GM12892 (cell line): ENCODE measurements at regions not wholly inside any gene's neighbourhood (a gene's known extent, or its start where the extent isn't known, plus 50 kb on each side); places are given as distances from the start of the nearest gene placed in this dataset.

ENCODE experiments used
- POLR2AphosphoS5 ChIP-seq: IDR thresholded peaks from 2 replicates; pipeline ENCODE4 v1.6.1; 2011; ENCODE audit warnings: low read depth, low read length, control low read depth
- TAF1 ChIP-seq: IDR thresholded peaks from 2 replicates; pipeline ENCODE4 v1.6.1; 2011; ENCODE audit warnings: low read depth, mild to moderate bottlenecking, control low read depth, low read length, borderline replicate concordance

DNA sequence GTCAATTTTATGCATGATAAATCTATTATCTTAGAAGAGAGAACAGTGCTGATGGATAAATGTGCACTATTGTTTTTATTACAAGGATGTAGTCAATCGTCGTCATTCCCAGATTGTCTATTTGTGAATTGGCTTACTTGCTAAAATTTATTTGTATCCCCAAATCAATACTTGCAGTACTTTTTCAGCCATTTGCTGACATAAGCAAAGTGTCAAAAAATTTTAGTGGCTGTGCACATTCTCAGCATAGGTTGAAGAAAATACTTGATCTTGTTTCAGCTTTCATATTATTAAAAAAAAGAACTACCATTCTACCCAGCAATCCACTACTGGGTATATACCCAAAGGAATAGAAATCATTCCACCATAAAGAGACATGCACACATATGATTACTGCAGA lies 477.9 kb upstream of the CA10 start:
- TF ChIP-seq TAF1, result no peak
- no peak for TF ChIP-seq POLR2AphosphoS5
